ENCODE measurements at regions not wholly inside any gene's neighbourhood (a gene's known extent, or its start where the extent isn't known, plus 50 kb on each side); places are given as distances from the start of the nearest gene placed in this dataset.

DNA sequence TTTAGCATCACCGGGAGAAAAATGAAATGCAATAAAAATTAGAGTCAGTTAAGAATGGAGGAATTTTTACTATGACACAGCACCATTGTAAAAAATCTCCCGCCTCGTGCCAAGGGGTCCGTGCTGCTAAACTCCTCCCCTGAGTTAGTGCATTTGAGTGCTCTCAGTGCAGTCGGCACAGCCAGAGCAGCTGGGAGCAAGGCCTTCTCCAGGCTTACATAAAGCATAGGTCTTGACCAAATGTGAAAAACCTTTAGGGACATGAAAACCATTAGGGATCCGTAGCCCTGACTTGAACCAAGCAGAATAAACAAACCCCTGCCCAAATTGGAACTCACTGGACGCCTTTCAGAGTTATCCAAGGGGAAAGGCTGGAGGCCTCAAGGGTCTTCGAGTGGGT, 152.6 kb downstream of the PLCE1 start:
- no peak for TF ChIP-seq EZH2 (IDR thresholded peaks at IDR 0.05; ENCODE audit: insufficient read depth, poor library complexity, severe bottlenecking)
- no peak for TF ChIP-seq EZH2phosphoT487 (IDR thresholded peaks at IDR 0.05; ENCODE audit: insufficient read depth, low read depth)

Data from GM23248 (cell line).